HG02973 (cell line): ENCODE measurements at regions not wholly inside any gene's neighbourhood (a gene's known extent, or its start where the extent isn't known, plus 50 kb on each side); places are given as distances from the start of the nearest gene placed in this dataset.

ENCODE experiments used
- ATAC-seq: cut with Tn5 transposase; IDR thresholded peaks from one replicate; pipeline ENCODE4 v1.9.1; 2021; ENCODE audit warnings: moderate library complexity; ENCODE audit not compliant: unreplicated experiment

DNA sequence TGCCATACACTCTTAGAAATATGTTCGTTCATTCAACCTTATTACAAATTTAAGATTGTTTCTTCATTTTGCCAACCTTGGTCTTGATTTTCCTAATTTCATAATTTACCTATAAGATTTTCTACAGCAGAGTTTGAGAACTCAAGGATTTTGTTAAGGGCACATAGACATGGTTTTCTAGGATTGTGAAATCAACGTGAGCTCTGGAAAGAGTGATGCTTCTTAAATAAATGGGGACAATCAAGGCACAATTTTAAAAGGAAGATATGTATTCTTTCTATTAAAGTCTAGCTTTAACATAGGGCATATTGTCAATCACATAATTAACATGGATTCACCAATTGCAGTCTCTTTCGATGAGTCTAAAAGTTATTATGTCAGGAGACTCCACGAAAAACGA is 174.2 kb upstream of the PHF14 start:
- no peak for ATAC-seq

DNA sequence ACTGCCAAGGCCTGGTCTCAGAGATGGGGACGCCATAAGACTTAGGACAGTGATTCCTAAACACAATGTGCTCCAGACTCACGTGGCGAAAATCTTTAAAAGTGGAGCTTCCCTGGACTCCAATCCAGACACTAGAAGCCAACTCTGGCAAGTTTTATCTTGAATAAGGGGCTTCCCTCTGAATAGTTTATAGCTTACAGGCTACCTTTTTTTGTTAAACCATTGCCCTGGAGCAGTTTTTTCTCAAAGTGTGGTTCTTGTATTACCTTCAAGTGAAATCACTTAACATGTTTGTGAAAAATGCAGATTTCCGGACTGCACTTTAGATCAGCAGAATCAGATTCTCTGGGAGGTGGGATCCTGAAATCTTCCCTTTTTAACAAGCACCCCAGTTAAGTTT is 171.7 kb upstream of the PHF14 start:
- ATAC-seq: no peak

DNA sequence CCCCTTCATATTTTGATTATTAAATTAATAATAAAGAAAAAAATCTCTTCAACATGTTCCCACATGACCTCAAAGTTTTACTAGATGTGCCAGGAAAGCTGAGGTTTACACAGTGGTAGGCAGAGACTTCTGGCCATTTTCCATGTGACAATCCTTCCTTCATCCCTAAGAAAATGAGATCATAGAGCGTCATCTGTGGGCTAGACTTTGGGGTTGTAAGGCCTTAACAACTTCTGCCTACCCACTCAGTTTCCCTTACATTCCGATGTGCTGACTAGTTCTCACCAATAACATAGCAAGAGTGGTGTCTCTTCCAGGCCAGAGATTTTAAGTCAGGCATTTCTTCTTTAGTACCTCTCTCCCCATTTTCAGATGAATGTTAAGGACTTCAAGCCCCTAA is 171.1 kb upstream of the PHF14 start:
- no peak for ATAC-seq

DNA sequence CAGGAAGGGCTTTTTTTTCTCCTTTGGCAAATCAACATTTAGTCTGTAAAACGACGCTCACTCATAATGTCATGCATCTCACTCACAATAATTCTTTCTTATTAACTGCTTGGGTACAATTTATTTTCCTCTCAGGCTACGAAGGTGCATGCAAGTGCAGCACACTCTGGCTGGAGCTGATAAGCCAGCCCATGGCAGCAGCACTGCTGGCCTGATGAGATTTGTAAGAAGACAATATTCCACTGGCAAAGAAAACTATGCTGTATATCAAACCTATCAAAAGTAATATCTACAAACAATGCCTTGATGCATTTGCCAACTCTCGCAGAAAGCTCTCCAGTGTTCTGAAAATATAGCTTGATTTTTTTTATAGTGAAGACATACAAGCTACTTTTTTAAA is 170.0 kb upstream of the PHF14 start:
- ATAC-seq: no peak

DNA sequence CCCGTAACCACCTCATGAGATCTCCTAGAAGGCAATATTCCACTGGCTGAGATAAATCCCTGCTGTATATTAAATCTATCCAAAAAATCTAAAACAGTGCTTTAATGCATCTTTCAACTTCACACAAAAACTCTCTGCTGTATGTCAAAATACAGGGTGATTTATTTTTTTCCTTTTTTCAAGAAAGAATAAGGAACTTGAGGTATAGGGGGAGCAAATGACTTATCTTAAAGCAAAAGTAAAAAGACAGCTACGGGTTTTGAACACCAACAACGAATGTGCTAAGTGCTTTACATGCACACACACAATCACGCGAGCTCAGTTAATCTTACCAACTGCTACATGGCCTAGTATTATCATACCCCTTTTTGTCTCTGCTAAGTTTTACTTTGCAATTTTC is 168.9 kb upstream of the PHF14 start:
- no peak for ATAC-seq

DNA sequence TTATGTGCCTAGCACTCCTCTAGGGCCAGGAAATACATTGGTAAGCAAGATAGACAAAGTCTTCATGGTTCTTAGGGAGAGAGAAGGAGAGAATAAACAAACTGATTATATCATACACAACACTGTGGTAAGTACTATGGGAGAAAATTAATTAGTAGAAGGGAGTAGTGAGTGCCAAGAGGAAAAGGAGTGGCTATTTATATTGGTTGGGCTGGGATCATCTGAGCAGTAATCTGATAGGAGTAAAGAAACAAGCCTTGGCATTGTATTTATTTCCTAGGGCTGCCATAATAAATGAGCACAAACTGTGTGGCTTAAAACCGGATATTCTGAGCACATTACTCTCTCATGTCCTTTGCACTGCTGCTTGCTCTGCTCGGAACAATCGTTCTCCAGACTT is 158.1 kb upstream of the PHF14 start:
- no peak for ATAC-seq

DNA sequence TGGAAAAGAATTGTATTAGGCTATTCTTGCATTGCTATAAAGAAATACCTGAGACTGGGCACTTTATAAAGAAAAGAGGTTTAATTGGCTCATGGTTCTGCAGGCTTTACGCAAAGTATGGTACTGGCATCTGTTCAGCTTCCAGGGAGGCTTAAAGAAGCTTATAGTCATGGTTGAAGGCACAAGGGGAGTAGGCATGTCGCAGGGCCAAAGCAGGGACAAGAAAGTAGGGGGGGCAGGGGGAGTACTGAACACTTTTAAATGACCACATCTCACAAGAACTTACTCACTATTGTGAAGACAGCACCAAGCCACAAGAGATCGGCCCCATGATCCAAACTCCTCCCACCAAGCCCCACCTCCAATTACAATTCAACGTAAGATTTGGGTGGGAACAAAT is 152.5 kb upstream of the PHF14 start:
- ATAC-seq: no peak

DNA sequence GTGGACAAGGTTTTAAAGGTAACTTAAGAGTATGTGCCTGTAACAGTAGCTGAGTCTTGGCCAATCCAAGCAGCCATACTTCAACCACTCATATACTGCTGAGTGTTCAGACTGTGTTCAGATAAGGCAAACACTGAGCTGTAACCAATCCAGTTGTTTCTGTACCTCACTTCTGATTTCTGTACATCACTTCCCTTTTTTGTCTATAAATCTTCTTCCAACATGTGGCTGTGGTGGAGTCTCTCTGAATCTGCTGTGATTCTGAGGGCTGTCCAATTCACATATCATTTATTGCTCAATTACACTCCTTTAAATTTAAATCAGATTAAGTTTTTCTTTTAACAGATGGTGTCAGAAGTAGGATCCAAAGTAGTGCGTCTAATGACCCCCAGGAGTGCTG is 149.5 kb upstream of the PHF14 start:
- ATAC-seq: no peak

DNA sequence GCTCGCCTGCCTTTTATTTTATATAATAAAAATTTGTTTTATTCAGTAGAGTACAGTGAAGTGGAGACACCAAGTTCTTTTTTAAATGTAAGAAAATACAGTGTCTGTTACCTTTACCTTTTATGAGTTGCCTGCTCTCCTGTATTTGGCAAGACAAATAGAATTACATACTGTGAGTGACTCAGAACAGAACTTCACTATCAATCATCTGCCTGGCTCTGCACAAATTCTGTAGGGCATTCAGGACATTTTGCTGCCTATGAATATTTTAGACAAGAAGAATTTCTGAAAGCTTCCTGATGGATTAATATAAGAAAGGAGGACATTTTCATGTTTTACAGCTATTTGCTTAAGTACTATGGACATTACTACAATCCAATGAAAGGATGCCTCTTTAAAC is 135.4 kb upstream of the PHF14 start:
- ATAC-seq: no peak

DNA sequence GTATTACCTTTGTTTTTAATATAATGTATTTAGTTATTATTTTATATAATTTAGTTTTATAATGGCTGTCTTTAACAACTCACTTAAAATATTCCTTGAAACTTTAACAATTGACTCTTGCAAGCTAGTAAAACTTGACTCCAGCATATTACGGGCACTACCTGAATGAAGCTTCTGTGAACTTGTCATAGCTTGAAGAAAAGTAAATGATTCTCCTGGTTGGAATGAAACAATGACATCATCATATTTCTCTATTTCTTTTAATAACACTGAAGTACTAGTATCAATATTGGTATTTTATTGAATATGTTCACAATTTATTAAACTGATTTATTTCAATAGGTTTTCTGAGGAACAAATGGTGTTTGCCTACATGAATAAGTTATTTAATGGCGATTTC is 128.4 kb upstream of the PHF14 start:
- ATAC-seq: no peak

DNA sequence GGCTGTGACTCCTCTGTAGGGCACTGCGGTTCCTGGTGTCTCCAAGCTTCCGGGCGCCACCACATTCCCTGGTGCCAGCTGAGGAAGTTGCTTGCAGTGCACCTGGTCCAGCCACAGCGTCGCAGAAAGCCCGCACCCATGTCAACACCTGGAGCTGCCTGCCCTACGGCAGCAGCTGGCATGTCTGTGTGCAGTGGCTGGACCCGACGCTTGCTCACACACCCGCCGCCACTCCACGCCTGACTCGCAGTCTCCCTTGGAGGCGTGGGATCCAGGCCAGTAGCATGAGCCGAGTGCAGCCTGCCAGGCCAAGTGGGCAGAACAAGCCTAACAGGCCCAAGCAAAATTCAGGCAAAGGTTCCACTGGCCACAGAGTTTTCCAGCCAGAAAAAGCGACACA is 118.1 kb upstream of the PHF14 start:
- ATAC-seq: no peak

DNA sequence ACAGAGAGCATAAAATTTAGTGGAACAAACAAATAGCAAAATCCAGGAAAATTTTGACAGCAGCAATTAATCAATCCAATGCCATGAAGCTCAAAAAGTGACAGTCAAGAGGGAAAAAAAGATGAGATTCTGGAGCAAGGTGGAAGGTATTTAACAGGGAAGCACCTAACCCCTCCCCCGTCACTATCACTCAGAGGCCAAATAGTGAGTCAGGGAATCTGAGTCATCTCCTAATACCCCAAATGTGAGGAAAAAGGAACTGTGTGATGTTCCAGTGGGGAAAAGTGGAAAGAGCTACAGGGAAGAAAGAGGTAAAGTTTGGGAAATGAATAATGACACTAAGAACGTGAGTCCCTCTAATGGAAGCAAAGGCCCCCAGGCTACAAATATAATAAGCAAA is 113.2 kb upstream of the PHF14 start:
- no peak for ATAC-seq

DNA sequence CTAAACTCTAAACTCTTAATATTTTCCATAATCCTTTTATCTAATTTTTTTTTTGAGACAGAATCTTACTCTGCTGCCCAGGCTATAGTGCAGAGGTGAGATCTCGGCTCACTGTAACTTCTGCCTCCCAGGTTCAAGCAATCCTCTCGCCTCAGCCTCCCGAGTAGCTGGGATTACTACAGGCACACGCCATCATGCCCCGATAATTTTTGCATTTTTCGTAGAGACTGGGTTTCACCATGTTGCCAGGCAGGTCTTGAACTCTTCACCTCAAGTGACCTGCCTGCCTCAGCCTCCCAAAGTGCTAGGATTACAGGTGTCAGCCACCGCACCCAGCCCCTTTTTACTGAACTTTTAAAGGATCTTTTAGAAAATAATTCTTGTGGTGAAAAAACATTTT is 110.2 kb upstream of the PHF14 start:
- ATAC-seq: no peak

DNA sequence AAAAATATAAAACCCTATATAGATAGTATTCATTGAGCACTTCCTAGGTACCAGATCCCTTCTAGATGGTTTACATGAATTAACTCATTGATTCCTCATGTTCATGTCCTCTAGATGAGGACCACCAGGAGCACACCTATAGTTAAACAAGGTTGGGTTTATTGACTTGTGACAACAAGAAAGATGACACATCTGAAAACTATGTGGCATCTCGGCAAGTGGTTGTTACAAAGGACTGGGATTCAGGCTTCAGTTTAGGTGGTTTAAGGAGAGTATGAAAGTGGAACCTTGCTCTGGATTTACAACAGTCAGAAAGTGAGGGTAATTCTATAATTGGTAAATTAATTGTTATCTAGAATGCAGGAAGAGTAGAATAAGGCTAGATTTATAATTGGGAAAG is 99.0 kb upstream of the PHF14 start:
- no peak for ATAC-seq

DNA sequence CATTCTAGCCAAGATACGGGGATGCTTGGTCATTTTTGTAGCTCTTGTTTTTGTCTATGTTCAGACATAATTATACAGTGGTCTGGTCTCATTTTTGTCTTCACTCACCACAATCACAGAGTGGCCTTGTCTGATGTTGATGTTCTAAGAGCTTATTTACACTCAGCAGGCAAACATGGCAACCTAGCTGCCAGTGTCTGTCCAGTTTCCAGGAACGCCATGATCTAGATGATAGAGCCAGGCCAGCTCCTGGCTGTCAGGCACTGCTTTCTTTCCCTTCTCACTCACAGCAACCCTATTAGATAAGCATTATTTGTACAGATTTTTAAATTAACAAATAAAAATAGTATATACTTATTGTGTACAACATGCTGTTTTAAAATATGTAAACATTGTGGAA is 98.6 kb upstream of the PHF14 start:
- ATAC-seq: no peak

DNA sequence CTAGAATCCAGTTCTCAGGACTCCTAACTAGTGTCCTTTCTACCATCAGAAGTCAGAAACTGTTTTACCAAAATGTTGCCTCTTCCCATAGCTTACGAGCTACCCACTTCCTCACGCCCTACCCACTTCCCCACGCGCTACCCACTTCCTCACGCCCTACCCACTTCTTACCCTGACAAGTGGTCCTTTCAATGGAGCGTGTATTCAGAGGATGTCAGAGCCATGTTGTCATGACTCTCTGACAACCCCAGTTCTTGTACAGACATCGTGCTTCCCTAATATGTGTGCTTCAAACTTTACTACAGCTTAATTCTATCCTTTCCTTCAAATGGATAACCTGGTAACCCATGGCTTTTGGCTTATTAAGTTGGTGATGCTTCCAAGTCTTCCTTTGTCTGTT is 84.8 kb upstream of the PHF14 start:
- peak; percentile 20 for ATAC-seq

DNA sequence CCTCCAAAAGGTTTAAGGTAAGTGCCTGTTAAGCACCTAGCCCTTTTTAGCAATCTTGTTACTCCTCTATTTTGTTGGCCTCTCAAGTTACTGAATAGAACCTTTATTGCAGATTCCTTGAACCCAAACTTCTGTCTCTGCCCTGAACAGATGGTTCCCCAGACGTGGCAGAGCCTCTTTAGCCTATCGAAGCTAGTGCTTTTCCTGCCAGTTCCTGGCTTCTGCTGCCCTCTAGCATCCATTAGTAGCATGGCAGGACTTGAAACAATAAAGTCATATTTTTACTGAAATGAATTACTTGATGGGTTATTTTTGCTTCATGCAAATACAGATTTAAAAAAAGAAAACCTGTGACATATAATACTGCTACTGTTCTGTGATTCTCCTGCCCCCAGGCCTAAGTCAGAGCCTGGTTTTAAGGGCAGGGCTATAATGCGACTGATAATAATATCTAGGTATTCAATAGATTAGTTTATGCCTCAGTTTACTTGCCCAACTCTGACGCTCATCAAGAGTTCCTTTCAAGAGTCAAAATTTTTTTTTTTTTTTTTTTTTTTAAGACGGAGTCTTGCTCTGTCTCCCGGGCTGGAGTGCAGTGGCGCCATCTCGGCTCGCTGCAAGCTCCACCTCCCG is 84.3 kb upstream of the PHF14 start:
- ATAC-seq: peak; percentile 96

DNA sequence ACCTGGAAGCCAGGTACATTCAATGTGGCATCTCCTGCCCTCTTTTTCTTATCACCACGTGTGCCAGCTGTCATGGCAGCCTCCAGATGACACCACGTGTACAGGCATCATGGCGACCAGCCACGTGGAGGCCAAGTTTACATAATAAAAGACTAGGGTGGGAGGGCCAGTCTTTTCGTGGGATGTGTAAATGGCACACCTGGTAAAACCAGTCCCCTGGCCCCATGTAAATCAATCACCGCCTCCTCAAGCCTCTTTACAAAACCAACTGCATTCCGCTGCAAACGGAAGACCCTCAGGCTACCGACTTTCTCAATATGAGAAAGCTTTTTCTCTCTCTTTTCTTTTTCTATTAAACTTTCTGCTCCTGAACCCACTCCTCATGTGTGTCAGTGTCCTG is 65.1 kb upstream of the PHF14 start:
- ATAC-seq: no peak

DNA sequence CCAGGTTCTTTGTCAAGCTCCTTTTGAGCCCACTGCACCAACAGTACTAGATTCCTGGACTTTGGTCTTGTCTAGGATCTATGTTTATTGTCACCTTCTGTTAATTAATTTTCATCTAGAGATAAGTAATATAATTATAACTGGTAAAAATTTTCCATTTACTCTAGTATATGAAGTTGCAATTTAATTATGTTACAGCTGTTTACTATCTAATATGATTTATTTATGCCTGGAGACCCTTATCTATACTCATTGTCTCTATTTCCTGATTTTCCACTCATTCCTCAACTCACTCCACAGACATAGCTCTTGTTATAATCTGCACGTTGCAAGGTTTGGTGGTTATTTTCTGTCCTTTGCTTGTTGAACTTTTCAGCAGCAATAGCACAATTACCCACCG is 63.2 kb upstream of the PHF14 start:
- no peak for ATAC-seq

DNA sequence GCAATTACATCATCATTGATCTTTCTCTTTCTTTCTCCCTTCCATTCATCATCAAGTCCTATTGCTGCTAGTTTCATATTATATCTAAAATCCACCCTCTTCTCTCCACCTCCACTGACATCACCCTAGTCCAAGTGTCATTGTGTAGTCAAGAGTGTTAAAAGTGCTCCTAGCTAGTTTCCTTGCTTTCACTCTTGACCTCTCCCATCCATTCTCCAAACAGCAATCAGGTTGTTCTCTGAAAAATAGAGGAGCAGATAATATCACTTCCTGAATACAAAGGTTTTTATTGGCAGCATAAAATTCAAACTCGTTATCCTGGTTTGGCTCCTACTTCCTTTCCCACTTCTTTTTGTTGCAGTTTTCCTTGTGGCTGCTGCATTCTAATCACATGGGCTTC is 61.6 kb upstream of the PHF14 start:
- no peak for ATAC-seq

DNA sequence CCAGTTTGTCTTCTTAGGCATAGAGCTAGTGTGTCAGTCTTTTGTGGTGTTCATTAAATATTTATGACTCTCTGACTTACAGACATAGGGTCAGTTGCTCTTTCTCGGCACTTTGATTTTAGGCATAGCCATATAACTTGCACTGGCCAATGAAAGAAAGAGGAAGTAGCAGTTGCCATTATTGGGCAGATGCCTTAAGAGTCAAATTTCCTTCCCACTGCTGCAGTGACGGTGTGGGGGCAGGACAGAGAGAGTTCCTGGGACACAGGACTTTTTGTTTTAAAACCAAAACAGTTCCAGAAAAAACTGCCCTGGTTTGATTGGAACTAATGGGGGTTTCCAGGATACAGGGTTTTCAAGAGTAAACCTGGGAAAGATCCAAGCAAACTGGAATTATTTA is 60.2 kb upstream of the PHF14 start:
- no peak for ATAC-seq

DNA sequence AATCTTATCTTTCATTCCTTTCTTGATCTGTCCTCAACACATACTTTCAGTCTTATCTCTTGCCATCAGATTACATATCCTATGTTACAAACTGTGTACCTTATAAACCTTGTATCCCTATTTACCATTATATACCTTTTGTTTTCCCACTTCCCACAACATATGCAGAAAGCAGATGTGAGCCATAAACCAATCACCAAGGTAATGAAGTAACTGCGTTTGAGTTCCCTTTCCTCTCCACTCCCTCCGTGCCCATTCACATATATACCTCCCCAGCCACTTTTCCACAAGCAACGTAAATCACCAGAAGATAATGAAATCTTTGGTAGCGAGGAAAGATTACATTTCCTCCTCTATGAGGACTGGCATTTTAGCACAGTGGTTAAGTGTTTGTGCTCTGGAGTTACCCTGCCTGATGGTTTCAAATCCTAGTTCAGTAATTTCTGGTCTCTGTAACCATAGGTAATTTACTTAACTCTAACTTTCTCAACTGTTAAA is 55.5 kb upstream of the PHF14 start:
- ATAC-seq: no peak

DNA sequence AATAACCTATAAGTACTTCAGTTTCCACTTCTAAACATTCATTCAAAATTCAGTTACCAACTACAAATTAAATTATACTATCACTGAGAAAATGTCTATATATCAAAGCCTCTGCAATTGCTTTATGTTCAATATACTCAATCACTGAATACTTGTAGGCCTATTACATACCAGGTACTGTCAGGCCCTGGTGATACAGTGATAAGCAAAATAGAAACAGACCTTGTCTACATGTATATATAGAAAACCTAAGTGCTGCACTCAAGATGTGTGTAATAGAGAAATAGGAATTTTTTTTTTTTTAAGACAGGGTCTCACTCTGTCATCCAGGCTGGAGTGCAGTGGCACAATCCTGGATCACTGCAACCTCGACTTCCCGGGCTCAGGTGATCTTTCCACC is 53.7 kb upstream of the PHF14 start:
- ATAC-seq: no peak
